Neural cell (in vitro differentiated cells): ENCODE measurements at regions not wholly inside any gene's neighbourhood (a gene's known extent, or its start where the extent isn't known, plus 50 kb on each side); places are given as distances from the start of the nearest gene placed in this dataset.

ENCODE experiments used
- H2AFZ ChIP-seq: fragments of 200-600, 300-800 bp; sonication (generic), shearing (Covaris generic); 2 replicates; pipeline ENCODE4 v1.6.0; 2014; ENCODE audit warnings: low read depth, mild to moderate bottlenecking, antibody characterized with exemption, low read length, moderate library complexity
- H3F3A ChIP-seq: fragments of 200-600 bp; shearing (Covaris generic); 2 replicates; pipeline ENCODE4 v1.6.1; 2016; ENCODE audit warnings: mild to moderate bottlenecking, moderate library complexity, mixed read lengths, antibody characterized with exemption, low read length; ENCODE audit not compliant: insufficient read depth, poor library complexity, severe bottlenecking
- H3K27ac ChIP-seq: fragments of 200-600, 300-800 bp; sonication (generic), shearing (Covaris generic); 2 replicates; pipeline ENCODE4 v1.5.1; 2014; ENCODE audit warnings: mild to moderate bottlenecking, low read length, moderate library complexity
- H3K27me3 ChIP-seq: fragments of 300-800, 200-600 bp; sonication (generic), shearing (Covaris generic); 2 replicates; pipeline ENCODE4 v1.6.0; 2014; ENCODE audit warnings: mild to moderate bottlenecking, low read depth, low read length, moderate library complexity; ENCODE audit not compliant: insufficient read depth
- H3K36me3 ChIP-seq: fragments of 300-800, 200-600 bp; sonication (generic), shearing (Covaris generic); 2 replicates; pipeline ENCODE4 v1.5.1; 2014; ENCODE audit warnings: mild to moderate bottlenecking, antibody characterized with exemption, low read length, moderate library complexity; ENCODE audit not compliant: insufficient read depth
- H3K4me2 ChIP-seq: fragments of 300-800, 200-600 bp; sonication (generic), shearing (Covaris generic); 2 replicates; pipeline ENCODE4 v1.6.0; 2014; ENCODE audit warnings: mild to moderate bottlenecking, low read length
- H3K4me3 ChIP-seq: fragments of 300-800, 200-600 bp; sonication (generic), shearing (Covaris generic); 2 replicates; pipeline ENCODE4 v1.5.1; 2014; ENCODE audit warnings: mild to moderate bottlenecking, low read length, moderate library complexity
- H3K79me2 ChIP-seq: fragments of 200-600 bp; shearing (Covaris generic); replicated peaks from 2 replicates; pipeline ENCODE4 v1.6.0; 2014; ENCODE audit warnings: mild to moderate bottlenecking, low read length, moderate library complexity; ENCODE audit not compliant: insufficient read depth
- H3K9ac ChIP-seq: fragments of 300-800, 200-600 bp; sonication (generic), shearing (Covaris generic); 2 replicates; pipeline ENCODE4 v1.6.1; 2016; ENCODE audit warnings: mild to moderate bottlenecking, low read length, mixed read lengths
- H3K9me2 ChIP-seq: fragments of 200-600 bp; shearing (Covaris generic); 2 replicates; pipeline ENCODE4 v1.6.1; 2016; ENCODE audit warnings: mild to moderate bottlenecking, low read length, mixed read lengths; ENCODE audit not compliant: insufficient read depth
- H3K9me3 ChIP-seq: fragments of 200-600, 300-800 bp; sonication (generic), shearing (Covaris generic); 2 replicates; pipeline ENCODE4 v1.6.1; 2016; ENCODE audit warnings: mild to moderate bottlenecking, mixed run types, low read length, moderate library complexity, mixed read lengths
- H4K20me1 ChIP-seq: fragments of 200-600 bp; shearing (Covaris generic); 2 replicates; pipeline ENCODE4 v1.6.1; 2016; ENCODE audit warnings: mild to moderate bottlenecking, mixed run types; ENCODE audit not compliant: insufficient read depth
- CTCF ChIP-seq: fragments of 450-650 bp; IDR thresholded peaks from 2 replicates; pipeline ENCODE4 v1.5.1; 2014; ENCODE audit warnings: antibody characterized with exemption, mild to moderate bottlenecking, moderate library complexity; ENCODE audit not compliant: poor library complexity, severe bottlenecking
- EP300 ChIP-seq: fragments of 450-650 bp; conservative IDR thresholded peaks from 2 replicates; pipeline ENCODE4 v1.6.1; 2014; ENCODE audit warnings: antibody characterized with exemption, mild to moderate bottlenecking, moderate library complexity; ENCODE audit not compliant: poor library complexity, severe bottlenecking
- EZH2 ChIP-seq: fragments of 200-600, 300-800 bp; shearing (Covaris generic), sonication (generic); IDR thresholded peaks from 2 replicates; pipeline ENCODE4 v1.6.1; 2014; ENCODE audit warnings: antibody characterized with exemption, low read length, borderline replicate concordance, mild to moderate bottlenecking; ENCODE audit not compliant: insufficient read depth, poor library complexity, severe bottlenecking
- MXI1 ChIP-seq: fragments of 450-650 bp; conservative IDR thresholded peaks from 2 replicates; pipeline ENCODE4 v1.6.1; 2014; ENCODE audit warnings: antibody characterized with exemption, mild to moderate bottlenecking; ENCODE audit not compliant: poor library complexity, severe bottlenecking
- POLR2AphosphoS5 ChIP-seq: IDR thresholded peaks from 2 replicates; pipeline ENCODE4 v1.6.1; 2012
- RAD21 ChIP-seq: fragments of 450-650 bp; conservative IDR thresholded peaks from 2 replicates; pipeline ENCODE4 v1.6.1; 2014; ENCODE audit warnings: antibody characterized with exemption, mild to moderate bottlenecking, moderate library complexity
- REST ChIP-seq: IDR thresholded peaks from 2 replicates; pipeline ENCODE4 v1.6.1; 2012; ENCODE audit warnings: borderline replicate concordance
- SMC3 ChIP-seq: fragments of 450-650 bp; conservative IDR thresholded peaks from 2 replicates; pipeline ENCODE4 v1.6.1; 2014; ENCODE audit warnings: antibody characterized with exemption, mild to moderate bottlenecking, moderate library complexity; ENCODE audit not compliant: poor library complexity
- TAF1 ChIP-seq: IDR thresholded peaks from 2 replicates; pipeline ENCODE4 v1.6.1; 2012; ENCODE audit warnings: low read depth

- no peak overlapping the region for H3K9ac ChIP-seq
- no peaks in the 10 kb centered on the region for H3F3A ChIP-seq
- peaks cover 4% of the 10 kb centered on the region for H3K9me3 ChIP-seq
- H4K20me1 ChIP-seq = no peaks in the 10 kb centered on the region
- no peaks in the 10 kb centered on the region for H3K36me3 ChIP-seq
- H3K9me2 ChIP-seq = no peaks in the 10 kb centered on the region
- no peak overlapping the region for H3K4me3 ChIP-seq
- no peak overlapping the region for H2AFZ ChIP-seq
- no peaks in the 10 kb centered on the region for H3K27me3 ChIP-seq
- no peaks in the 10 kb centered on the region for H3K79me2 ChIP-seq
- H3K27ac ChIP-seq = no peak overlapping the region
- H3K4me2 ChIP-seq = no peak overlapping the region
- TF ChIP-seq EP300 = no peak
These were observed 567.5 kb downstream of the TBC1D22A start for GRCh38 chr22:47329727-47330650.

- no peak overlapping the region for H2AFZ ChIP-seq
- peaks cover 7% of the 10 kb centered on the region for H3K9me3 ChIP-seq
- H3K9ac ChIP-seq = no peak overlapping the region
These were observed 566.2 kb downstream of the TBC1D22A start for GRCh38 chr22:47328550-47329243.

GRCh38 chr22:47327241-47327640 is 564.8 kb downstream of the TBC1D22A start:
- Histone ChIP-seq H3K9me2 (no peaks in the 10 kb centered on the region), H3K36me3 (no peaks in the 10 kb centered on the region), H3K4me2 (no peak overlapping the region), H3K27me3 (no peaks in the 10 kb centered on the region), H3K9ac (no peak overlapping the region), H3K27ac (no peak overlapping the region), H3K4me3 (no peak overlapping the region), H4K20me1 (no peaks in the 10 kb centered on the region), H3K79me2 (no peaks in the 10 kb centered on the region), H2AFZ (no peak overlapping the region), H3F3A (no peaks in the 10 kb centered on the region), H3K9me3 (peaks cover 6% of the 10 kb centered on the region)
- no peak for TF ChIP-seq CTCF
- TF ChIP-seq MXI1 = no peak
- TF ChIP-seq EP300 = no peak
- no peak for TF ChIP-seq POLR2AphosphoS5
- TF ChIP-seq SMC3 = no peak
- TF ChIP-seq EZH2 = no peak
- TF ChIP-seq RAD21 = no peak
- no peak for TF ChIP-seq REST
- no peak for TF ChIP-seq TAF1

More at GRCh38 chr22:47328550-47329243, 566.2 kb downstream of the TBC1D22A start:
- TF ChIP-seq RAD21 (no peak), EP300 (no peak)
- Histone ChIP-seq H4K20me1 (no peaks in the 10 kb centered on the region), H3K27ac (no peak overlapping the region), H3K9me2 (no peaks in the 10 kb centered on the region), H3K4me3 (no peak overlapping the region), H3K27me3 (no peaks in the 10 kb centered on the region), H3K79me2 (no peaks in the 10 kb centered on the region), H3F3A (no peaks in the 10 kb centered on the region), H3K4me2 (no peak overlapping the region), H3K36me3 (no peaks in the 10 kb centered on the region)
